GM12865 (cell line): ENCODE measurements at regions not wholly inside any gene's neighbourhood (a gene's known extent, or its start where the extent isn't known, plus 50 kb on each side); places are given as distances from the start of the nearest gene placed in this dataset.

Experiments used
- DNase-seq: peaks from one replicate; pipeline ENCODE4 v3.0.0; 2010; ENCODE audit warnings: low read depth
- H3K4me3 ChIP-seq: 2 replicates; pipeline ENCODE4 v1.5.1; 2011; ENCODE audit warnings: mild to moderate bottlenecking, low read depth, low read length, control low read depth
- CTCF ChIP-seq: IDR thresholded peaks from 2 replicates; pipeline ENCODE4 v1.5.1; 2011; ENCODE audit warnings: low read length, control low read depth, low read depth, inconsistent platforms; ENCODE audit not compliant: insufficient read depth; ENCODE audit errors: missing control alignments

GRCh38 chr10:130986846-130987245, 324.7 kb downstream of the TCERG1L start:
- DNase-seq = no peak
- no peak for TF ChIP-seq CTCF
- H3K4me3 ChIP-seq = no peak overlapping the region

- H3K4me3 ChIP-seq = no peak overlapping the region
- TF ChIP-seq CTCF = no peak
- DNase-seq = no peak
These were observed 324.1 kb downstream of the TCERG1L start for GRCh38 chr10:130987401-130987800.

GRCh38 chr10:130989670-130990232, 321.8 kb downstream of the TCERG1L start:
- no peak for DNase-seq
- TF ChIP-seq CTCF = no peak
- H3K4me3 ChIP-seq = no peak overlapping the region

GRCh38 chr10:130990486-130990885, 321.0 kb downstream of the TCERG1L start:
- H3K4me3 ChIP-seq = no peak overlapping the region
- no peak for DNase-seq
- no peak for TF ChIP-seq CTCF

- DNase-seq = no peak
- TF ChIP-seq CTCF = no peak
These were observed 318.6 kb downstream of the TCERG1L start for GRCh38 chr10:130992802-130993523.

GRCh38 chr10:130993612-130994011, 317.9 kb downstream of the TCERG1L start:
- no peak for DNase-seq
- no peak overlapping the region for H3K4me3 ChIP-seq
- TF ChIP-seq CTCF = no peak

More at GRCh38 chr10:130992802-130993523, 318.6 kb downstream of the TCERG1L start:
- no peak overlapping the region for H3K4me3 ChIP-seq

- H3K4me3 ChIP-seq = no peak overlapping the region
- no peak for TF ChIP-seq CTCF
- no peak for DNase-seq
These were observed 317.3 kb downstream of the TCERG1L start for GRCh38 chr10:130994191-130994590.
